WTC11 (cell line): ENCODE measurements at regions not wholly inside any gene's neighbourhood (a gene's known extent, or its start where the extent isn't known, plus 50 kb on each side); places are given as distances from the start of the nearest gene placed in this dataset.

Source experiments
- ATAC-seq: fragments of 200-7000 bp; cut with Tn5 transposase; 2 replicates; pipeline ENCODE4 v1.10.0; 2021; ENCODE audit warnings: mild to moderate bottlenecking, moderate library complexity
- CTCF ChIA-PET: fragments of 300-600 bp; sonication (Branson Sonifier 250); formaldehyde crosslinking; loops from one replicate; lab custom pipeline; 2021; ENCODE audit warnings: antibody characterized with exemption; lab: Charles Lee
- POLR2A ChIA-PET: fragments of 350-600 bp; sonication (Branson Sonifier 250); formaldehyde crosslinking; loops from one replicate; lab custom pipeline; 2021; ENCODE audit warnings: antibody characterized with exemption; lab: Charles Lee
- DNase-seq: peaks from one replicate; pipeline ENCODE4 v3.0.0; 2021; ENCODE audit warnings: low spot score
- H3K27ac Mint-ChIP-seq: 2 replicates; pipeline ENCODE4 v1.8.0; 2021; ENCODE audit warnings: mixed read lengths
- H3K27me3 Mint-ChIP-seq: 2 replicates; pipeline ENCODE4 v1.8.0; 2021; ENCODE audit warnings: low read depth, mild to moderate bottlenecking, moderate library complexity, mixed read lengths
- H3K36me3 Mint-ChIP-seq: 2 replicates; pipeline ENCODE4 v1.8.0; 2021; ENCODE audit warnings: mixed read lengths
- H3K4me1 Mint-ChIP-seq: 2 replicates; pipeline ENCODE4 v1.8.0; 2022; ENCODE audit warnings: mixed read lengths
- H3K4me3 Mint-ChIP-seq: 2 replicates; pipeline ENCODE4 v1.8.0; 2021; ENCODE audit warnings: mild to moderate bottlenecking, moderate library complexity, mixed read lengths
- H3K9me3 Mint-ChIP-seq: 2 replicates; pipeline ENCODE4 v1.8.0; 2021; ENCODE audit warnings: mixed read lengths
- CTCF ChIP-seq: fragments of 200-600 bp; IDR thresholded peaks from 2 replicates; pipeline ENCODE4 v1.8.0; 2022; ENCODE audit warnings: antibody characterized with exemption
- EMX1 ChIP-seq: fragments of 250-450 bp; sonication (Bioruptor Pico); IDR thresholded peaks from 2 replicates; pipeline ENCODE4 v1.8.0; 2021; ENCODE audit warnings: mild to moderate bottlenecking
- ERG ChIP-seq: fragments of 250-450 bp; sonication (Bioruptor Pico); IDR thresholded peaks from 2 replicates; pipeline ENCODE4 v1.8.0; 2021; ENCODE audit warnings: mild to moderate bottlenecking
- ESRRA ChIP-seq: sonication (generic); formaldehyde crosslinking; IDR thresholded peaks from 2 replicates; pipeline ENCODE4 v1.8.1; 2022; ENCODE audit warnings: mild to moderate bottlenecking, missing genetic modification reagents, borderline replicate concordance
- FOXP4 ChIP-seq: sonication (generic); formaldehyde crosslinking; IDR thresholded peaks from 2 replicates; pipeline ENCODE4 v1.8.0; 2022; ENCODE audit warnings: mild to moderate bottlenecking, missing genetic modification reagents
- GTF2I ChIP-seq: fragments of 250-450 bp; sonication (Bioruptor Pico); conservative IDR thresholded peaks from 2 replicates; pipeline ENCODE4 v1.4.0; 2021; ENCODE audit warnings: mild to moderate bottlenecking
- JAZF1 ChIP-seq: fragments of 250-450 bp; sonication (Bioruptor Pico); IDR thresholded peaks from 2 replicates; pipeline ENCODE4 v1.9.0; 2021; ENCODE audit warnings: moderate library complexity, mild to moderate bottlenecking, inconsistent platforms
- JUN ChIP-seq: sonication (generic); formaldehyde crosslinking; IDR thresholded peaks from 2 replicates; pipeline ENCODE4 v1.8.0; 2023; ENCODE audit warnings: mild to moderate bottlenecking, missing genetic modification reagents
- NFE2L1 ChIP-seq: sonication (generic); formaldehyde crosslinking; IDR thresholded peaks from 2 replicates; pipeline ENCODE4 v1.8.1; 2023; ENCODE audit warnings: missing genetic modification reagents
- OVOL2 ChIP-seq: fragments of 250-450 bp; sonication (Bioruptor Pico); IDR thresholded peaks from 2 replicates; pipeline ENCODE4 v1.9.0; 2021; ENCODE audit warnings: mild to moderate bottlenecking, borderline replicate concordance
- RELA ChIP-seq: sonication (generic); formaldehyde crosslinking; IDR thresholded peaks from 2 replicates; pipeline ENCODE4 v1.8.1; 2022; ENCODE audit warnings: missing genetic modification reagents, mild to moderate bottlenecking, borderline replicate concordance
- TEAD4 ChIP-seq: sonication (generic); formaldehyde crosslinking; IDR thresholded peaks from 2 replicates; pipeline ENCODE4 v1.8.0; 2022; ENCODE audit warnings: mild to moderate bottlenecking, missing genetic modification reagents
- ZBTB21 ChIP-seq: sonication (generic); formaldehyde crosslinking; IDR thresholded peaks from 2 replicates; pipeline ENCODE4 v1.8.1; 2023; ENCODE audit warnings: mild to moderate bottlenecking, missing genetic modification reagents, borderline replicate concordance
- ZBTB43 ChIP-seq: sonication (generic); formaldehyde crosslinking; IDR thresholded peaks from 2 replicates; pipeline ENCODE4 v1.8.1; 2023; ENCODE audit warnings: mild to moderate bottlenecking, missing genetic modification reagents
- ZNF232 ChIP-seq: sonication (generic); formaldehyde crosslinking; IDR thresholded peaks from 2 replicates; pipeline ENCODE4 v1.8.0; 2022; ENCODE audit warnings: mild to moderate bottlenecking, missing genetic modification reagents
- ZNF423 ChIP-seq: fragments of 250-450 bp; sonication (Bioruptor Pico); IDR thresholded peaks from 2 replicates; pipeline ENCODE4 v2.1.2; 2022; ENCODE audit warnings: mild to moderate bottlenecking, moderate library complexity
- ZNF671 ChIP-seq: fragments of 250-450 bp; sonication (Bioruptor Pico); IDR thresholded peaks from 2 replicates; pipeline ENCODE4 v1.8.0; 2021; ENCODE audit warnings: mild to moderate bottlenecking
- TF ChIP-seq, protein P1 (sequence below): sonication (generic); formaldehyde crosslinking; IDR thresholded peaks from 2 replicates; pipeline ENCODE4 v1.8.1; 2023; ENCODE audit warnings: mild to moderate bottlenecking, moderate library complexity, missing genetic modification reagents
- TF ChIP-seq, protein P2 (sequence below): sonication (generic); formaldehyde crosslinking; conservative IDR thresholded peaks from 2 replicates; pipeline ENCODE4 v1.8.1; 2022; ENCODE audit warnings: mild to moderate bottlenecking, missing genetic modification reagents
- TF ChIP-seq, protein P3 (sequence below): sonication (generic); formaldehyde crosslinking; IDR thresholded peaks from 2 replicates; pipeline ENCODE4 v1.8.0; 2022; ENCODE audit warnings: mild to moderate bottlenecking, missing genetic modification reagents
- TF ChIP-seq, protein P4 (sequence below): fragments of 250-450 bp; sonication (Bioruptor Pico); IDR thresholded peaks from 2 replicates; pipeline ENCODE4 v1.9.0; 2021; ENCODE audit warnings: mild to moderate bottlenecking

DNA sequence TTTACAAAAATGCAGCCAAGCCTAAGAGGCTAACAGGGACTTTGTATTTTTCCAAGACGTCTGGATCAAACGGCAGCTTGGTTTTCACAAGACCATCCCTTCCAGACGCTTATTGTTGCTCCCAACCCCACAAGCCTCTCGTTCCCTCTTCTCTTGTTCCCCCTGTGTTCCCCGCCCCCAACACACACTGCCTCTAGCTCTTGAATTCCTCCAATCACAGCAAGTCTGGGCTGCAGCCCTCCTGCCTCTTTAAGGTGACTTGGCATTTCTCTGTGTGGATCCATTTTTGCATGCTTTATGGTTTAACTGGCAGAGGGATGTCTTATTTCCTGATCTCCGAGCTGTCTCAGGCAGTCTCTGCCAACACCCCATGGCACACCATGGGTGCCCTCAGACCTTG, 182.2 kb downstream of the ABHD5 start (continued):
- TF ChIP-seq, protein P1, sequence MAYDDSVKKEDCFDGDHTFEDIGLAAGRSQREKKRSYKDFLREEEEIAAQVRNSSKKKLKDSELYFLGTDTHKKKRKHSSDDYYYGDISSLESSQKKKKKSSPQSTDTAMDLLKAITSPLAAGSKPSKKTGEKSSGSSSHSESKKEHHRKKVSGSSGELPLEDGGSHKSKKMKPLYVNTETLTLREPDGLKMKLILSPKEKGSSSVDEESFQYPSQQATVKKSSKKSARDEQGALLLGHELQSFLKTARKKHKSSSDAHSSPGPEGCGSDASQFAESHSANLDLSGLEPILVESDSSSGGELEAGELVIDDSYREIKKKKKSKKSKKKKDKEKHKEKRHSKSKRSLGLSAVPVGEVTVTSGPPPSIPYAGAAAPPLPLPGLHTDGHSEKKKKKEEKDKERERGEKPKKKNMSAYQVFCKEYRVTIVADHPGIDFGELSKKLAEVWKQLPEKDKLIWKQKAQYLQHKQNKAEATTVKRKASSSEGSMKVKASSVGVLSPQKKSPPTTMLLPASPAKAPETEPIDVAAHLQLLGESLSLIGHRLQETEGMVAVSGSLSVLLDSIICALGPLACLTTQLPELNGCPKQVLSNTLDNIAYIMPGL (CRISPR knock-in tag), result no peak
- TF ChIP-seq JUN (CRISPR knock-in tag) (no peak), ERG (no peak)

DNA sequence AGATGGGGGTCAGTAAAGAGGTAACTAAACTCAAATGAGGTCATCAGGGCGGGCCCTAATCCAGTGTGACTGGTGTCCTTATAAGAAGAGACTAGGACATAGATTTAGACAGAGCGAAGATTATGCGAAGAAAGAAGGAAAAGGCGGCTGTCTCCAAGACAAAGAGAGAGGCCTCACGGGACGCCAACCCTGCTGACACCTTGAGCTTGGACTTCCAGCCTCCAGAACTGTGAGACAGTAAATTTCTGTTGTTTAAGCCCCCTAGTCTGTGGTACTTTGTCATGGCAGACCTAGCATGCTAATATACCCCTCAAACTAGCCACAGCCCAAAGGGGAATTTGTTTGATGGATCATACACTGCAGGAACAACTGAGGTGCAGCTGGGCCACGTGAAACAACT, 183.0 kb downstream of the ABHD5 start:
- ChIA-PET POLR2A (no interaction called here), CTCF (interaction anchor here (1.3 kb wide), 1 partner anchor 18 kb away, joined by 8 read pairs; no protein-coding TSS in a partner anchor)
- no peak overlapping the region for H3K4me3 Mint-ChIP-seq
- peaks cover 9% of the 10 kb centered on the region for H3K9me3 Mint-ChIP-seq
- DNase-seq (no peak), ATAC-seq (no peak)
- no peak overlapping the region for H3K27ac Mint-ChIP-seq
- TF ChIP-seq ZNF232, result no peak
- peaks cover 40% of the 10 kb centered on the region for H3K4me1 Mint-ChIP-seq
- H3K27me3 Mint-ChIP-seq, result peaks cover 3% of the 10 kb centered on the region; the same call in 1 of the 2 replicates
- H3K36me3 Mint-ChIP-seq, result peaks cover 5% of the 10 kb centered on the region

GRCh38 chr3:43874290-43874689, 183.6 kb downstream of the ABHD5 start:
- POLR2A ChIA-PET, result no interaction called here
- H3K4me3 Mint-ChIP-seq, result no peak overlapping the region
- CTCF ChIA-PET, result interaction anchor here (1.3 kb wide), 1 partner anchor 19 kb away, joined by 8 read pairs; no protein-coding TSS in a partner anchor
- H3K27me3 Mint-ChIP-seq, result peaks cover 3% of the 10 kb centered on the region; the same call in 1 of the 2 replicates
- peaks cover 9% of the 10 kb centered on the region for H3K9me3 Mint-ChIP-seq
- peaks cover 46% of the 10 kb centered on the region for H3K4me1 Mint-ChIP-seq
- TF ChIP-seq ZBTB43 (CRISPR knock-in tag), result no peak
- TF ChIP-seq, protein P2, sequence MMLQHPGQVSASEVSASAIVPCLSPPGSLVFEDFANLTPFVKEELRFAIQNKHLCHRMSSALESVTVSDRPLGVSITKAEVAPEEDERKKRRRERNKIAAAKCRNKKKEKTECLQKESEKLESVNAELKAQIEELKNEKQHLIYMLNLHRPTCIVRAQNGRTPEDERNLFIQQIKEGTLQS (CRISPR knock-in tag), result no peak
- no peak for TF ChIP-seq TEAD4 (CRISPR knock-in tag)
- TF ChIP-seq GTF2I, result no peak
- TF ChIP-seq JAZF1 (CRISPR knock-in tag), result no peak
- TF ChIP-seq CTCF, result no peak
- no peak for TF ChIP-seq NFE2L1 (CRISPR knock-in tag)
- no peak for TF ChIP-seq ZNF671 (CRISPR knock-in tag)
- TF ChIP-seq, protein P3, sequence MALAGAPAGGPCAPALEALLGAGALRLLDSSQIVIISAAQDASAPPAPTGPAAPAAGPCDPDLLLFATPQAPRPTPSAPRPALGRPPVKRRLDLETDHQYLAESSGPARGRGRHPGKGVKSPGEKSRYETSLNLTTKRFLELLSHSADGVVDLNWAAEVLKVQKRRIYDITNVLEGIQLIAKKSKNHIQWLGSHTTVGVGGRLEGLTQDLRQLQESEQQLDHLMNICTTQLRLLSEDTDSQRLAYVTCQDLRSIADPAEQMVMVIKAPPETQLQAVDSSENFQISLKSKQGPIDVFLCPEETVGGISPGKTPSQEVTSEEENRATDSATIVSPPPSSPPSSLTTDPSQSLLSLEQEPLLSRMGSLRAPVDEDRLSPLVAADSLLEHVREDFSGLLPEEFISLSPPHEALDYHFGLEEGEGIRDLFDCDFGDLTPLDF (CRISPR knock-in tag), result no peak
- TF ChIP-seq ESRRA (CRISPR knock-in tag), result no peak
- no peak for TF ChIP-seq EMX1 (CRISPR knock-in tag)
- TF ChIP-seq RELA (CRISPR knock-in tag), result no peak
- TF ChIP-seq FOXP4 (CRISPR knock-in tag), result no peak
- TF ChIP-seq, protein P4, sequence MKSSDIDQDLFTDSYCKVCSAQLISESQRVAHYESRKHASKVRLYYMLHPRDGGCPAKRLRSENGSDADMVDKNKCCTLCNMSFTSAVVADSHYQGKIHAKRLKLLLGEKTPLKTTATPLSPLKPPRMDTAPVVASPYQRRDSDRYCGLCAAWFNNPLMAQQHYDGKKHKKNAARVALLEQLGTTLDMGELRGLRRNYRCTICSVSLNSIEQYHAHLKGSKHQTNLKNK (CRISPR knock-in tag), result no peak
- TF ChIP-seq OVOL2, result no peak
- TF ChIP-seq ZBTB21 (CRISPR knock-in tag), result no peak
- TF ChIP-seq ZNF423 (CRISPR knock-in tag), result no peak
- DNase-seq (no peak), ATAC-seq (no peak)
- H3K27ac Mint-ChIP-seq, result no peak overlapping the region
- H3K36me3 Mint-ChIP-seq, result peaks cover 5% of the 10 kb centered on the region
